Mesenchymal stem cell (in vitro differentiated cells and primary cell): ENCODE measurements at regions not wholly inside any gene's neighbourhood (a gene's known extent, or its start where the extent isn't known, plus 50 kb on each side); places are given as distances from the start of the nearest gene placed in this dataset.
A peak's percentile ranks its signal among the peaks of the same experiment; 100 is the strongest.

Experiments
- DNase-seq: peaks from one replicate; pipeline ENCODE4 v3.0.0-alpha.2; 2013
- H2AFZ ChIP-seq: one replicate; pipeline ENCODE4 v1.6.1; 2013; ENCODE audit warnings: low read depth, mild to moderate bottlenecking, control low read depth, inconsistent platforms, low read length, moderate library complexity
- H2AK5ac ChIP-seq: 2 replicates; pipeline ENCODE4 v1.6.1; 2013; ENCODE audit warnings: low read length, moderate library complexity, mild to moderate bottlenecking, inconsistent platforms; ENCODE audit not compliant: severe bottlenecking
- H2BK120ac ChIP-seq: one replicate; pipeline ENCODE4 v1.6.1; 2013; ENCODE audit warnings: low read depth, mild to moderate bottlenecking, inconsistent platforms, low read length, moderate library complexity
- H2BK12ac ChIP-seq, 2 experiments: one replicate each; pipeline ENCODE4 v1.6.1; 2013; ENCODE audit warnings: inconsistent platforms in 2 of 2, low read length in 2 of 2, mild to moderate bottlenecking in 2 of 2, moderate library complexity in 2 of 2, control low read depth in 1 of 2
- H2BK15ac ChIP-seq: one replicate; pipeline ENCODE4 v1.6.1; 2013; ENCODE audit warnings: mild to moderate bottlenecking, low read depth, inconsistent platforms; ENCODE audit not compliant: poor library complexity, severe bottlenecking
- H2BK5ac ChIP-seq: 2 replicates; pipeline ENCODE4 v1.6.1; 2013; ENCODE audit warnings: low read depth, mild to moderate bottlenecking, low read length, control low read depth, inconsistent platforms; ENCODE audit not compliant: poor library complexity, severe bottlenecking
- H3K14ac ChIP-seq, 2 experiments: one replicate each; pipeline ENCODE4 v1.6.1; 2013; ENCODE audit warnings: inconsistent platforms in 2 of 2, low read length in 2 of 2, control low read depth in 1 of 2, mild to moderate bottlenecking in 1 of 2, moderate library complexity in 1 of 2
- H3K18ac ChIP-seq, 2 experiments: one replicate each; pipeline ENCODE4 v1.6.1; 2013; ENCODE audit warnings: inconsistent platforms in 2 of 2, low read length in 2 of 2, control low read depth in 1 of 2, low read depth in 1 of 2, mild to moderate bottlenecking in 1 of 2
- H3K23ac ChIP-seq, 2 experiments: one replicate each; pipeline ENCODE4 v1.6.1; 2013; ENCODE audit warnings: inconsistent platforms in 2 of 2, low read length in 2 of 2, mild to moderate bottlenecking in 2 of 2, moderate library complexity in 2 of 2, control low read depth in 1 of 2
- H3K27ac ChIP-seq: 2 replicates; pipeline ENCODE4 v1.5.1; 2013; ENCODE audit warnings: mild to moderate bottlenecking, moderate library complexity, low read length, control low read depth, inconsistent platforms; ENCODE audit not compliant: poor library complexity, severe bottlenecking
- H3K27me3 ChIP-seq, 2 experiments: 2 replicates each; pipeline versions ENCODE4 v1.6.1 to v1.7.0; 2013; ENCODE audit warnings: low read length in 2 of 2, mild to moderate bottlenecking in 2 of 2, moderate library complexity in 2 of 2, control low read depth in 1 of 2, inconsistent platforms in 1 of 2; ENCODE audit not compliant: control insufficient read depth in 1 of 2, insufficient read depth in 1 of 2
- H3K36me3 ChIP-seq, 2 experiments: 2 replicates each; pipeline versions ENCODE4 v1.6.1 to v1.7.0; 2013; ENCODE audit warnings: low read length in 2 of 2, control low read depth in 1 of 2, inconsistent platforms in 1 of 2, low read depth in 1 of 2, mild to moderate bottlenecking in 1 of 2; ENCODE audit not compliant: insufficient read depth in 2 of 2, control insufficient read depth in 1 of 2
- H3K4ac ChIP-seq, 2 experiments: one replicate each; pipeline ENCODE4 v1.6.1; 2013; ENCODE audit warnings: inconsistent platforms in 2 of 2, low read length in 2 of 2, mild to moderate bottlenecking in 2 of 2, moderate library complexity in 2 of 2, control low read depth in 1 of 2, low read depth in 1 of 2
- H3K4me1 ChIP-seq: 2 replicates; pipeline ENCODE4 v1.6.1; 2013; ENCODE audit warnings: low read depth, low read length, control low read depth; ENCODE audit not compliant: control insufficient read depth, insufficient read depth
- H3K4me2 ChIP-seq: 2 replicates; pipeline ENCODE4 v1.6.1; 2013; ENCODE audit warnings: low read length, mild to moderate bottlenecking, inconsistent platforms; ENCODE audit not compliant: poor library complexity, severe bottlenecking
- H3K4me3 ChIP-seq, 2 experiments: 2 replicates each; pipeline versions ENCODE4 v1.5.1 to v1.7.0; 2013; ENCODE audit warnings: low read length in 2 of 2, mild to moderate bottlenecking in 2 of 2, control low read depth in 1 of 2, low read depth in 1 of 2; ENCODE audit not compliant: insufficient read depth in 1 of 2
- H3K79me1 ChIP-seq: replicated peaks from 2 replicates; pipeline ENCODE4 v1.6.1; 2013; ENCODE audit warnings: mild to moderate bottlenecking, control low read depth, low read length, inconsistent platforms; ENCODE audit not compliant: poor library complexity, severe bottlenecking
- H3K9ac ChIP-seq: 2 replicates; pipeline ENCODE4 v1.7.0; 2013; ENCODE audit warnings: mild to moderate bottlenecking, low read length, moderate library complexity
- H3K9me3 ChIP-seq: 2 replicates; pipeline ENCODE4 v1.7.0; 2013; ENCODE audit warnings: mild to moderate bottlenecking, low read length; ENCODE audit not compliant: control insufficient read depth
- H4K8ac ChIP-seq: one replicate; pipeline ENCODE4 v1.6.1; 2013; ENCODE audit warnings: inconsistent platforms, mild to moderate bottlenecking, low read length, moderate library complexity
- H4K91ac ChIP-seq: one replicate; pipeline ENCODE4 v1.6.1; 2013; ENCODE audit warnings: mild to moderate bottlenecking, low read length, inconsistent platforms
- WGBS: methylation state at CpG from one replicate; pipeline ENCODE4 v1.1.7; 2013; ENCODE audit warnings: mixed read lengths; 5-methylcytosine and 5-hydroxymethylcytosine counted together

DNA sequence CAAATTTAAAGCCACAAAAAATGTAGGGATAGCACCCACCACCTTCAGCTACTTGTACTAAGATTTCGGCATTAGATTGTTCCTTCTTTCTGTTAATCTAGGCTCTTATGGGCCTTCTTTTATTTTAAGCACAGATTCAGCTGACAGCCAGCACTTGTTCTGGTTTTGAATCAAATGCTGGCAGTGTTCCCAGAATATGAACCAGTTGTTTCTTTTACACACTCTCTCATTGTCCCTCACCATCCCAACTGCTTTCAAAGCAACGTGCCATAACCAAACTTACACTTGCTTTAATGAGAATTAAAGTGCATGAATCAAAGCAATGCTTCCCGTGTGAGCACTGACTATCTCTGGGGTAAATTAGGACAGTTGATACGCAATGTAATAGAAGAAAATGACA, 744.5 kb upstream of the FAM241A start:
- Histone ChIP-seq H3K4me3 (no peak overlapping the region), H3K79me1 (no peaks in the 10 kb centered on the region), H3K36me3 (no peaks in the 10 kb centered on the region), H2BK120ac (no peak overlapping the region), H3K27ac (no peak overlapping the region), H4K91ac (no peak overlapping the region), H3K9me3 (no peaks in the 10 kb centered on the region), H2BK15ac (no peak overlapping the region), H2BK12ac (no peak overlapping the region), H2BK5ac (no peak overlapping the region), H3K27me3 (no peaks in the 10 kb centered on the region), H3K4me1 (no peaks in the 10 kb centered on the region), H3K4ac (no peak overlapping the region), H3K14ac (no peak overlapping the region), H3K18ac (no peak overlapping the region), H4K8ac (no peak overlapping the region), H2AK5ac (no peak overlapping the region), H2AFZ (no peak overlapping the region), H3K23ac (no peak overlapping the region), H3K4me2 (no peak overlapping the region), H3K9ac (no peak overlapping the region)
- WGBS, result 77% methylated on average over 3 of the region's 4 CpGs
- DNase-seq, result peak; percentile 22

DNA sequence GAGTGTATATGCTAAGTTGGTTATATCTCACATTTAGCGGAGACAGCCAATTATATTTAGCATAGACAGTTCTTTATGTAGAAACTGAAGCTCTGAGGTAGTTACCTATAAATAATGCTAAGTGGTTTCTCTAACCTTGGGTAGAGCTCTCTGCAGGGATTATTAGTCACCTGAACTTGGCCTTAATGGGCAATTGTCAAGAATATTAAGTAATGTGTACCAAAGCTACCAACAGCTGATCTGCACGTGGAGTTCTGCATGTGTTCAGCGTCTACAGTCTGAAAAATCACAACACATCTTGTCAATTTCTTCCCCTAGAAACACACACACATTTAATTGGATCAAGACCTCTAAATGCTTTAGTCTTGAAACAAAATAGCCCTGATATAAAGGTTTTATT, 740.6 kb upstream of the FAM241A start:
- no peak overlapping the region for H3K4me3 ChIP-seq
- no peaks in the 10 kb centered on the region for H3K27me3 ChIP-seq
- no peak overlapping the region for H2BK5ac ChIP-seq
- H3K27ac ChIP-seq, result no peak overlapping the region
- H3K14ac ChIP-seq, result no peak overlapping the region
- no peak overlapping the region for H2AFZ ChIP-seq
- no peak overlapping the region for H3K9ac ChIP-seq
- no peak overlapping the region for H3K4me2 ChIP-seq
- H2AK5ac ChIP-seq, result no peak overlapping the region
- no peak overlapping the region for H4K91ac ChIP-seq
- no peaks in the 10 kb centered on the region for H3K36me3 ChIP-seq
- no peak overlapping the region for H2BK15ac ChIP-seq
- H2BK12ac ChIP-seq, result no peak overlapping the region
- no peak overlapping the region for H3K4ac ChIP-seq
- no peaks in the 10 kb centered on the region for H3K9me3 ChIP-seq
- WGBS, result 79% methylated on average over 2 of the region's 3 CpGs
- no peaks in the 10 kb centered on the region for H3K79me1 ChIP-seq
- no peak overlapping the region for H3K23ac ChIP-seq
- no peak overlapping the region for H3K18ac ChIP-seq
- no peaks in the 10 kb centered on the region for H3K4me1 ChIP-seq
- no peak overlapping the region for H4K8ac ChIP-seq
- DNase-seq, result no peak
- no peak overlapping the region for H2BK120ac ChIP-seq

GRCh38 chr4:111405989-111406388, 739.3 kb upstream of the FAM241A start:
- WGBS, result 86% methylated on average over 4 of the region's 5 CpGs
- Histone ChIP-seq H2BK120ac (no peak overlapping the region), H3K14ac (no peak overlapping the region), H3K9me3 (no peaks in the 10 kb centered on the region), H2BK15ac (no peak overlapping the region), H3K79me1 (no peaks in the 10 kb centered on the region), H3K27me3 (no peaks in the 10 kb centered on the region), H3K4me1 (no peaks in the 10 kb centered on the region), H2AFZ (no peak overlapping the region), H2AK5ac (no peak overlapping the region), H3K23ac (no peak overlapping the region), H3K4me3 (no peak overlapping the region), H3K18ac (no peak overlapping the region), H4K91ac (no peak overlapping the region), H3K4ac (no peak overlapping the region), H2BK12ac (no peak overlapping the region), H2BK5ac (no peak overlapping the region), H3K27ac (no peak overlapping the region), H4K8ac (no peak overlapping the region), H3K36me3 (no peaks in the 10 kb centered on the region), H3K4me2 (no peak overlapping the region), H3K9ac (peak overlapping the region; percentile 70)
- DNase-seq, result no peak

DNA sequence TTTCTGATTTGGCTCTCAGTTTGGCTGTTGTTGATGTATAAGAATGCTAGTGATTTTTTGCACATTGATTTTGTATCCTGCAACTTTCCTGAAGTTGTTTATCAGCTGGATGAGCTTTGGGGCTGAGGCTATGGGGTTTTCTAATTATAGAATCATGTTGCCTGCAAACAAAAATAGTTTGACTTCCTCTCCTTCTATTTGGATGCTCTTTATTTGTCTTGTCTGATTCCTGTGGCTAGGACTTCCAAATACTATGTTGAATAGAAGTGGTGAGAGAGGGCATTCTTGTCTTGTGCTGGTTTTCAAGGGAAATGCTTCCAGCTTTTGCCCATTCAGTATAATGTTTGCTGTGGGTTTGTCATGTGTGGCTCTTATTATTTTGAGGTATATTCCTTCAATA, 734.7 kb upstream of the FAM241A start:
- Histone ChIP-seq H3K9me3 (peaks cover 5% of the 10 kb centered on the region), H3K4me3 (no peak overlapping the region), H2AFZ (no peak overlapping the region), H2BK12ac (no peak overlapping the region), H4K91ac (no peak overlapping the region), H3K9ac (no peak overlapping the region), H3K36me3 (no peaks in the 10 kb centered on the region), H2AK5ac (no peak overlapping the region), H2BK5ac (no peak overlapping the region), H3K4me2 (no peak overlapping the region), H2BK15ac (no peak overlapping the region), H3K23ac (no peak overlapping the region), H3K14ac (no peak overlapping the region), H3K4ac (no peak overlapping the region), H4K8ac (no peak overlapping the region), H3K79me1 (no peaks in the 10 kb centered on the region), H2BK120ac (no peak overlapping the region), H3K4me1 (no peaks in the 10 kb centered on the region), H3K27ac (no peak overlapping the region), H3K18ac (no peak overlapping the region), H3K27me3 (no peaks in the 10 kb centered on the region)
- DNase-seq, result no peak
